HepG2 (cell line): ENCODE measurements at regions not wholly inside any gene's neighbourhood (a gene's known extent, or its start where the extent isn't known, plus 50 kb on each side); places are given as distances from the start of the nearest gene placed in this dataset.

Experiments used
- AGO1 ChIP-seq: fragments of 200-400 bp; formaldehyde crosslinking; IDR thresholded peaks from 2 replicates; pipeline ENCODE4 v1.6.1; 2017; ENCODE audit warnings: mild to moderate bottlenecking, low read depth, low read length, moderate library complexity; ENCODE audit not compliant: poor library complexity, severe bottlenecking
- ARID2 ChIP-seq: sonication (generic); formaldehyde crosslinking; IDR thresholded peaks from 2 replicates; pipeline ENCODE4 v1.8.1; 2022; ENCODE audit warnings: mild to moderate bottlenecking, missing genetic modification reagents, borderline replicate concordance
- ATAD3A ChIP-seq: sonication (generic); formaldehyde crosslinking; IDR thresholded peaks from 2 replicates; pipeline ENCODE4 v1.4.0; 2020; ENCODE audit warnings: missing genetic modification reagents
- BHLHE40 ChIP-seq: IDR thresholded peaks from 2 replicates; pipeline ENCODE4 v1.6.1; 2011; ENCODE audit warnings: low read length, improper control_type of control experiment
- CEBPB ChIP-seq: IDR thresholded peaks from 2 replicates; pipeline ENCODE4 v1.6.1; 2011; ENCODE audit warnings: low read depth, low read length, improper control_type of control experiment, borderline replicate concordance
- FIP1L1 ChIP-seq: fragments of 200-400 bp; formaldehyde crosslinking; IDR thresholded peaks from 2 replicates; pipeline ENCODE4 v1.6.1; 2018; ENCODE audit warnings: low read depth, mild to moderate bottlenecking, low read length, moderate library complexity, borderline replicate concordance; ENCODE audit not compliant: insufficient read depth
- FOXP1 ChIP-seq, 2 experiments: fragments of 450-650 bp in 1 of 2; IDR thresholded peaks; 2 replicates each; pipeline ENCODE4 v1.6.1; 2017 to 2018; ENCODE audit warnings: antibody characterized with exemption in 1 of 2
- JUN ChIP-seq: sonication (generic); formaldehyde crosslinking; IDR thresholded peaks from 2 replicates; pipeline ENCODE4 v1.4.0; 2020; ENCODE audit warnings: mild to moderate bottlenecking, missing genetic modification reagents
- KLF9 ChIP-seq: IDR thresholded peaks from 2 replicates; pipeline ENCODE4 v1.6.1; 2016; ENCODE audit warnings: low read depth
- LCORL ChIP-seq, 2 experiments: fragments of 450-650 bp in 1 of 2; sonication (generic) in 1 of 2; formaldehyde crosslinking in 1 of 2; IDR thresholded peaks; 2 replicates each; pipeline versions ENCODE4 v1.5.0 to v1.6.1; 2017 to 2020; ENCODE audit warnings: antibody characterized with exemption in 1 of 2, missing genetic modification reagents in 1 of 2
- MATR3 ChIP-seq: sonication (generic); formaldehyde crosslinking; IDR thresholded peaks from 2 replicates; pipeline ENCODE4 v1.4.0; 2020; ENCODE audit warnings: missing genetic modification reagents
- MBNL3 ChIP-seq: fragments of 250-450 bp; sonication (Bioruptor Pico); conservative IDR thresholded peaks from 2 replicates; pipeline ENCODE4 v1.8.0; 2022; ENCODE audit warnings: mild to moderate bottlenecking, inconsistent platforms
- NR2F6 ChIP-seq, 2 experiments: IDR thresholded peaks; 2 replicates each; pipeline ENCODE4 v1.6.1; 2016; ENCODE audit warnings: antibody characterized with exemption in 1 of 2, mild to moderate bottlenecking in 1 of 2
- RFXAP ChIP-seq: sonication (generic); formaldehyde crosslinking; IDR thresholded peaks from 2 replicates; pipeline ENCODE4 v1.4.0; 2020; ENCODE audit warnings: missing genetic modification reagents, borderline replicate concordance
- SCMH1 ChIP-seq: sonication (generic); formaldehyde crosslinking; IDR thresholded peaks from 2 replicates; pipeline ENCODE4 v1.9.0; 2021; ENCODE audit warnings: missing genetic modification reagents, mild to moderate bottlenecking, borderline replicate concordance
- TAF15 ChIP-seq: fragments of 200-400 bp; formaldehyde crosslinking; IDR thresholded peaks from one replicate; pipeline ENCODE4 v1.6.1; 2018; ENCODE audit warnings: mild to moderate bottlenecking, low read depth, low read length; ENCODE audit not compliant: poor library complexity, severe bottlenecking
- TGIF2 ChIP-seq: IDR thresholded peaks from 2 replicates; pipeline ENCODE4 v1.6.1; 2016; ENCODE audit warnings: control low read depth, missing compliant biosample characterization
- TRIM24 ChIP-seq: sonication (generic); formaldehyde crosslinking; IDR thresholded peaks from 2 replicates; pipeline ENCODE4 v1.8.0; 2022; ENCODE audit warnings: mild to moderate bottlenecking, missing genetic modification reagents
- ZBTB3 ChIP-seq: sonication (generic); formaldehyde crosslinking; IDR thresholded peaks from 2 replicates; pipeline ENCODE4 v1.4.0; 2020; ENCODE audit warnings: low read depth, mild to moderate bottlenecking, moderate library complexity, missing genetic modification reagents, borderline replicate concordance
- ZFYVE20 ChIP-seq: sonication (generic); formaldehyde crosslinking; IDR thresholded peaks from 2 replicates; pipeline ENCODE4 v1.8.0; 2023; ENCODE audit warnings: low read depth, mild to moderate bottlenecking, moderate library complexity, missing genetic modification reagents, borderline replicate concordance
- ZMYM2 ChIP-seq: sonication (generic); formaldehyde crosslinking; IDR thresholded peaks from 2 replicates; pipeline ENCODE4 v1.8.0; 2022; ENCODE audit warnings: mild to moderate bottlenecking, missing genetic modification reagents
- ZNF333 ChIP-seq: sonication (generic); formaldehyde crosslinking; IDR thresholded peaks from 2 replicates; pipeline ENCODE4 v1.4.0; 2020; ENCODE audit warnings: mild to moderate bottlenecking, missing genetic modification reagents, borderline replicate concordance
- ZNF660 ChIP-seq: sonication (generic); formaldehyde crosslinking; IDR thresholded peaks from 2 replicates; pipeline ENCODE4 v1.5.1; 2020; ENCODE audit warnings: mild to moderate bottlenecking, low read depth, missing genetic modification reagents, borderline replicate concordance
- ZNF75D ChIP-seq: sonication (generic); formaldehyde crosslinking; IDR thresholded peaks from 2 replicates; pipeline ENCODE4 v1.8.1; 2023; ENCODE audit warnings: missing genetic modification reagents, mild to moderate bottlenecking, borderline replicate concordance
- ZNF878 ChIP-seq: sonication (generic); formaldehyde crosslinking; IDR thresholded peaks from 2 replicates; pipeline ENCODE4 v1.8.1; 2023; ENCODE audit warnings: mild to moderate bottlenecking, missing genetic modification reagents, moderate library complexity
- ZZZ3 ChIP-seq: sonication (generic); formaldehyde crosslinking; IDR thresholded peaks from 2 replicates; pipeline ENCODE4 v1.4.0; 2020; ENCODE audit warnings: missing genetic modification reagents, mild to moderate bottlenecking, borderline replicate concordance
- TF ChIP-seq, protein P1 (sequence below): sonication (generic); formaldehyde crosslinking; IDR thresholded peaks from 2 replicates; pipeline ENCODE4 v1.8.0; 2022; ENCODE audit warnings: missing genetic modification reagents, mild to moderate bottlenecking, borderline replicate concordance
- TF ChIP-seq, protein P2 (sequence below): sonication (generic); IDR thresholded peaks from 2 replicates; pipeline ENCODE4 v1.6.1; 2016; ENCODE audit warnings: low read depth, borderline replicate concordance
- TF ChIP-seq, protein P3 (sequence below): IDR thresholded peaks from 2 replicates; pipeline ENCODE4 v1.6.1; 2016

DNA sequence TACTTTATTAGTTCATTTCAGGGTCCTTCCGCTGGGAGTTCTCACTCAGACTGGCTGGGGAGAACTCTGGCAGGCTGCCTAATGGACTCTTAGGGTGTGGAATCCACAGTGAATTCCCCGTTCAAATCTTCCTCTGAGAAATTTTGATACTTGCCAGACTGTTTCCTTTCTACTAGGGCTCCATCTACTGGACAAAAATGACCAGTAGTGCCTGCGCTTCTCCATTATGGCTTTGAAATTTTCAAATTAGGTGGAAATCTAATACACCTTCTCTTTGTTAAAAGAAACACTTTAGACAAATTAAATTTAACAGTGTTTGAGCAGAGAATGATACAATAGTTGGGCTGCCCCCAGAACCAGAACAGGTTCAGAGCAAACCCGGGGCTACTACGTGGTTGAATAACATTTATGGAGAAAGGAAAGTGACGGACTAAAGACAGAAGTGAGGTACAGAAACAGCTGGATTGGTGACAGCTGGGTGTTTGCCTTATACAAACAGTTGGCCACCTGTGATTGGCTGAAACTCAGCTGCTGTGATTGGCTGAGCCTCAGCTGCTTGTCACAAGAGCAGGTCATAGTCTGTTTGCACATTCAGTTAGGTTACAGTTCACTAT is 52.9 kb upstream of the FDX1 start (continued):
- TF ChIP-seq MBNL3 (CRISPR knock-in tag) (no peak), TAF15 (no peak), JUN (CRISPR knock-in tag) (no peak), NR2F6 (IDR thresholded peaks at IDR 0.05) (no peak), NR2F6 (CRISPR knock-in tag; IDR thresholded peaks at IDR 0.05) (no peak), ZNF660 (CRISPR knock-in tag) (no peak), LCORL (IDR thresholded peaks at IDR 0.05) (no peak), LCORL (CRISPR knock-in tag; IDR thresholded peaks at IDR 0.05) (no peak), FIP1L1 (no peak), ZNF333 (CRISPR knock-in tag) (no peak), ARID2 (CRISPR knock-in tag) (no peak), ZNF75D (CRISPR knock-in tag) (no peak), ATAD3A (CRISPR knock-in tag) (no peak), BHLHE40 (no peak), SCMH1 (CRISPR knock-in tag) (no peak), ZNF878 (CRISPR knock-in tag) (no peak), KLF9 (CRISPR knock-in tag) (no peak), RFXAP (0 out of 2 replicates have a peak, but pooled peaks have one; percentile 33), ZFYVE20 (CRISPR knock-in tag) (no peak), ZBTB3 (CRISPR knock-in tag) (no peak), AGO1 (no peak), FOXP1 (IDR thresholded peaks at IDR 0.05) (no peak), FOXP1 (CRISPR knock-in tag; IDR thresholded peaks at IDR 0.05) (no peak), MATR3 (CRISPR knock-in tag) (no peak), CEBPB (no peak), TRIM24 (no peak), ZZZ3 (CRISPR knock-in tag) (no peak), ZMYM2 (CRISPR knock-in tag) (no peak), TGIF2 (peak; percentile 100)
- TF ChIP-seq, protein P1, sequence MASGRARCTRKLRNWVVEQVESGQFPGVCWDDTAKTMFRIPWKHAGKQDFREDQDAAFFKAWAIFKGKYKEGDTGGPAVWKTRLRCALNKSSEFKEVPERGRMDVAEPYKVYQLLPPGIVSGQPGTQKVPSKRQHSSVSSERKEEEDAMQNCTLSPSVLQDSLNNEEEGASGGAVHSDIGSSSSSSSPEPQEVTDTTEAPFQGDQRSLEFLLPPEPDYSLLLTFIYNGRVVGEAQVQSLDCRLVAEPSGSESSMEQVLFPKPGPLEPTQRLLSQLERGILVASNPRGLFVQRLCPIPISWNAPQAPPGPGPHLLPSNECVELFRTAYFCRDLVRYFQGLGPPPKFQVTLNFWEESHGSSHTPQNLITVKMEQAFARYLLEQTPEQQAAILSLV, result no peak
- TF ChIP-seq, protein P2, sequence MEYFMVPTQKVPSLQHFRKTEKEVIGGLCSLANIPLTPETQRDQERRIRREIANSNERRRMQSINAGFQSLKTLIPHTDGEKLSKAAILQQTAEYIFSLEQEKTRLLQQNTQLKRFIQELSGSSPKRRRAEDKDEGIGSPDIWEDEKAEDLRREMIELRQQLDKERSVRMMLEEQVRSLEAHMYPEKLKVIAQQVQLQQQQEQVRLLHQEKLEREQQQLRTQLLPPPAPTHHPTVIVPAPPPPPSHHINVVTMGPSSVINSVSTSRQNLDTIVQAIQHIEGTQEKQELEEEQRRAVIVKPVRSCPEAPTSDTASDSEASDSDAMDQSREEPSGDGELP, result peak; percentile 97
- TF ChIP-seq, protein P3, sequence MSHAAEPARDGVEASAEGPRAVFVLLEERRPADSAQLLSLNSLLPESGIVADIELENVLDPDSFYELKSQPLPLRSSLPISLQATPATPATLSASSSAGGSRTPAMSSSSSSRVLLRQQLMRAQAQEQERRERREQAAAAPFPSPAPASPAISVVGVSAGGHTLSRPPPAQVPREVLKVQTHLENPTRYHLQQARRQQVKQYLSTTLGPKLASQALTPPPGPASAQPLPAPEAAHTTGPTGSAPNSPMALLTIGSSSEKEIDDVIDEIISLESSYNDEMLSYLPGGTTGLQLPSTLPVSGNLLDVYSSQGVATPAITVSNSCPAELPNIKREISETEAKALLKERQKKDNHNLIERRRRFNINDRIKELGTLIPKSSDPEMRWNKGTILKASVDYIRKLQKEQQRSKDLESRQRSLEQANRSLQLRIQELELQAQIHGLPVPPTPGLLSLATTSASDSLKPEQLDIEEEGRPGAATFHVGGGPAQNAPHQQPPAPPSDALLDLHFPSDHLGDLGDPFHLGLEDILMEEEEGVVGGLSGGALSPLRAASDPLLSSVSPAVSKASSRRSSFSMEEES, result no peak
